ENCODE measurements at regions not wholly inside any gene's neighbourhood (a gene's known extent, or its start where the extent isn't known, plus 50 kb on each side); places are given as distances from the start of the nearest gene placed in this dataset.

- TF ChIP-seq MAZ (IDR thresholded peaks at IDR 0.05; ENCODE audit: borderline replicate concordance, low read depth, low read length), result no peak
- no peak for TF ChIP-seq POLR2A (IDR thresholded peaks at IDR 0.05; ENCODE audit: low read length)
- TF ChIP-seq CTCF (IDR thresholded peaks at IDR 0.05), result no peak
- no peak for TF ChIP-seq CBX8 (IDR thresholded peaks at IDR 0.05)
- no peak for TF ChIP-seq RAD21 (conservative IDR thresholded peaks at IDR 0.05 in 1 of 2, IDR thresholded peaks at IDR 0.05 in 1 of 2)
- no peak for TF ChIP-seq NPAS2 (CRISPR knock-in tag; IDR thresholded peaks at IDR 0.05; ENCODE audit: borderline replicate concordance)
- TF ChIP-seq SMC3 (IDR thresholded peaks at IDR 0.05), result no peak
- TF ChIP-seq ESRRA (IDR thresholded peaks at IDR 0.05; ENCODE audit: borderline replicate concordance, low read length), result no peak
- TF ChIP-seq KDM5A (IDR thresholded peaks at IDR 0.05), result no peak
- TF ChIP-seq RFX5 (IDR thresholded peaks at IDR 0.05), result no peak
- no peak for TF ChIP-seq BHLHE40 (IDR thresholded peaks at IDR 0.05; ENCODE audit: low read depth, low read length)
- TF ChIP-seq JUN (IDR thresholded peaks at IDR 0.05), result no peak
Observed at GRCh38 chr13:68275758-68276157, 1045.6 kb upstream of the PCDH9 start.
